Middle frontal gyrus (tissue), 1 donor: ENCODE measurements at regions not wholly inside any gene's neighbourhood (a gene's known extent, or its start where the extent isn't known, plus 50 kb on each side); places are given as distances from the start of the nearest gene placed in this dataset.

Experiments
- DNase-seq: peaks from one replicate; pipeline ENCODE4 v3.0.0-alpha.2; 2015; ENCODE audit warnings: low spot score; ENCODE audit errors: extremely low spot score

DNA sequence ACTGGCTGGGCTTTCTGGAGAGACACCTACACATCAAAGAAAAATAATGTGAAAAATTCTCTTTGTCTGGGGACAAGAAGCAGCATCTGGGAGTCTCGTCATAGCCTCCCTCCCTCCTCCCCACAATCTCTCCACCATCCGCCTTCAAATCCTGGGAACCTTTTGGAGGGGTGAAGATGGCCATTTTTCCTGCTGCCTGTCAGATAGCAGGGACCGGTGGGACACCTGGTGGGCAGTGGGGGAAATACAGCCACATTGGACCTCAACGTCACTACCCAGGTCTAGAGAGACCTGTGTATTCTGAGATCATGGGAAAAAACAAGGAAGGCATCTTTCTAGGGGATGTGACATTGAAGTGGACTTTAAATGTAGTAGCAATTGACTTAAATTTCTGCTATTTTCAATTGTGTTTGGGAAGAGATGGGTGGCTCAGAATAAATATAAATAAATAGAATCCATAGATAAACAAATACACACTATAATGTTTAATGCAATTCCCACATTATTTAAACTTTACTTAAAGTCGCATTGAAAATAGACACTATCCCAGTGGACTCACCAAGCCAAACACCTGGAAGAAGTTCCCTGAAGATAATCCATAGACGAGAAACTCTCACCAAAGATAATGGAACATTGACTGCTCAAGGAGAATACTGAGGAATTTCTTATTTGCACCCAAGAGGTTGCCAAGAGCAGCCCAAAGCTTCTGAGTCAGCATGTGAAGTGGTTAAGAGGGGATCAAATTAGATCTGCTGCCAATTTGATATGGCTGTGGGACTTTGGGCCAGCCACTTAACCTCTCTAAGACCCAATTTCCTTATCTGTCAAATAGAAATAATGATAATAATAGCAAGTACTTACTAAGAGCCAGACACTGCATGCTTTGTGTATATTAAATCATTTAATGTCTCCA, 147.6 kb upstream of the CAMK1G start:
- DNase-seq = peak; percentile 56

DNA sequence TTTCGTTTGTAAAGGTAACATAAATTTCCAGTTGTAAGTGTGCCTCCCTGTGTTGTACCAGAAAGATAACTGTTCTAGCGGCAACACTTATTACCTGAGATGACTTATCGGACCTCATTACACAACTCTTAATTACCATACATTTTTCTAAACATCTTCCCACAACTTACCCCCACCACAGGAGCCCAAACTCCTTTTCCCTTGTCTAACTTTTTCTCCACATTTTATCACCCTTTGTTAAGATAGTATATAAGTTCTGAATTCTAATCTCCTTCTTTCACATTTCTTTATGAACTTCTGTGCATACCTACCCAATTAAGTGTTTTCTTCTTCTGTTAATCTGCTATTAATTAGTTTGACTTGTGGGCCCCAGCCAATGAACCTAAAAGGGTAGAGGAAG, 143.7 kb upstream of the CAMK1G start:
- no peak for DNase-seq

GRCh38 chr1:209443361-209443931, 140.1 kb upstream of the CAMK1G start:
- no peak for DNase-seq

DNA sequence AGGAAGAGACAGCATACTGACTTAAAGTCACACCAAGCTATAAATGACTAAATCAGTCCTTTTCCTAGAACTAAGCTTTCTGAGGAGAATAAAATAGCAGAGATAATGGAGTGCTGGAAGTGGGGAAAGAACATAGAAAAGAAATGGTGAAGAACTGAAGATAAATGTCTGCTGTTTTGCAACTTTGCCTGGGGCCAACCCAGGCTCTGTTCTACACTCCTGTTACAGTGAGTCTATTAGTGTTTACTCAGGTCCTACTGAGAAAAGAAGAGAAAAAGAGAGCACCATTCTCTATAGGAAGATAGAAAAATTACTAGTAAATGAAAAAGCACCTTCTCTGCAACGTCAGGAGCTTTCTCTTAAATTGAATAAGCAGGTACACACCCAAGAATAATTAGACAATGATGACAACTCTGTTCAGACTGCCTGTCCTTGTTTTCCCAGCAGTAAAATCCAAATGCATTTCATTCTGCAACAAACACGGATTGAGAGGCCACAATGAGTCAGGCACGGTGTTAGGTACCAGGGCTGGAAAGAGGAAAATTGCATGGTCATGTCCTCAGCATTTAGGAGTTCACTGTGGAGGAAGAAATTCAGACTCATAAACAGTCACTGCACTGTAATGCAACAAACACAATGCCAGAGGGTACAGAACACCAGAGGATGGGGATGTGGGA, 139.4 kb upstream of the CAMK1G start:
- DNase-seq = no peak

DNA sequence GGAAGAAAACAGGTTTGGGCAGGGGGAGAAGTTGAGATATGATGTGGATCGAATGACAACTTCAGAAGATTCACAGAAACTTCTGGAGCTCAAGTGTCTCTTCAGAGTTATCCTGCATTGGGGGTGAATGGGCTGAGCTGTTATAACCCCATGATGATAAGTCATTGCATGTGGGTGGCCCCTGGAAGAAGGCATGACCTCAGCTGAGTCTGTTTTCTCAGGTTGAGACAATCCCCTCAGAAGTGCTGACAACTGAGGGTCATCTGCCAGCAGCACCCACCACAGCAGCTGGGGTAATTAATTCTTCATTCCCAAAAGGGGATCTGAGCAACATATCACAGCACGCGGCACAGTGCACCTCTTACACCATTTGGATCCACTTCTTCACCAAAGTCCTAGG, 138.6 kb upstream of the CAMK1G start:
- no peak for DNase-seq

GRCh38 chr1:209445576-209445975, 137.9 kb upstream of the CAMK1G start:
- DNase-seq = no peak

DNA sequence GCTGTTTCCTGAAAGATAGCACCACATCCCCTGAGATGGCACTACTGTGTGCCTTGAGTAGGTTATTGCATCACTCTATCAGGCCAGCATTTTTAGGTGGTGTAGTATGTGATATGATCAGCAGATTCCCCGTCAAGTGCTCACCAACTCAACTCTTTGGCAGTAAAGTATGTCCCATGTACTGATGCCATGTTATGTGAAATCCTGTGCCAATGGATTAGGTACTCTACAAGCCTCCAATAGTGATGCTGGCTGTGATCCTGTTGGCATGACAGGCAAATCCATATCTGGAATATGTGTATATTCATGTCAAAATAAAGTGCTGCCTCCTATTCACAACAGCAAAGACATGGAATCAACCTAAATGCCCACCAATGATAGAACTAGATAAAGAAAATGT, 137.2 kb upstream of the CAMK1G start:
- DNase-seq = no peak

DNA sequence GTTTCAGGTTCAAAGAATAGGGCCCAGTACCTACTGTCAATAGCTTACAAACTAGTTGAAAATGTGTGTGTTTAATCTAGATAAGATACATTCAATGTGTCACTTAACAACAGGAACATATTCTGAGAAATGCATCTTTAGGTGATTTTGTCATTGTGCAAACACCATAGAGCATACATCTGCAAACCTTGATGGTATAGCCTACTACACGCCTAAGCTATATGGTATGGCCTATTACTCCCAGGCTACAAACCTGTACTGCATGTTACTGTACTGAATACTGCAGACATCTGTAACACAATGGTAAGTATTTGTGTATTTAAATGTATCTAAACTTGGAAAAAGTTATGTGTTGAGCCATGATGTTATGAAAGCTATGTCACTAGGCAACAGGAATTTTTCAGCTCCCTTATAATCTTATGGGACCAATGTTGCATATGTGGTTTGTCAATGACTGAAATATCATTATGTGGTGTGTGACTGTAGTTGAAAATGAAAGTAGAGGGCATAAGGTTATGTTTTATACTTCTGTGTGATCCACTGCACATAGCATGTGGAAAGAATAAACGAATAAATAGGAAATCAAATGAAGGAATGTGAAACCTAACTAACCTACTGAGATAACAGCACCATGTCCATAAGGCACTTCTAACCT, 129.0 kb upstream of the CAMK1G start:
- no peak for DNase-seq

DNA sequence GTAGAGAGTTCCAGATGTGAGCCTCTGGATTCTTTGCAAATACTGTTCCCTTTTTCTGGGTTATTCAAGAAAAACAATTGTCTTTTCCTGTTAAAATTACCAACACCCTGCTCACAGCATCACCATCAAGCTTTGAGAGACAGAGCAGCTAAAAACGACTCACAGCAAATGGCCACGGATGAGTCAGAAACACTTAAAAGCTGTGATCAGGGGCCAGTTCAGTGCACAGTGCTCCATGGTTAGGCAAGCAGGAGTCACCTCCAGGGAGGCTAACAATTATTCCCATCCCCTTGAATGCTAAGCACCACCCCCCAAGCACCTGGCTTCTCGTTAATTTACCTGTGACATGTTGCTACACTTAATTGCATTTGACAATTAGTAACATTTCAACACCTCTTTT, 128.4 kb upstream of the CAMK1G start:
- DNase-seq = no peak

GRCh38 chr1:209455661-209456358, 127.7 kb upstream of the CAMK1G start:
- DNase-seq = no peak

DNA sequence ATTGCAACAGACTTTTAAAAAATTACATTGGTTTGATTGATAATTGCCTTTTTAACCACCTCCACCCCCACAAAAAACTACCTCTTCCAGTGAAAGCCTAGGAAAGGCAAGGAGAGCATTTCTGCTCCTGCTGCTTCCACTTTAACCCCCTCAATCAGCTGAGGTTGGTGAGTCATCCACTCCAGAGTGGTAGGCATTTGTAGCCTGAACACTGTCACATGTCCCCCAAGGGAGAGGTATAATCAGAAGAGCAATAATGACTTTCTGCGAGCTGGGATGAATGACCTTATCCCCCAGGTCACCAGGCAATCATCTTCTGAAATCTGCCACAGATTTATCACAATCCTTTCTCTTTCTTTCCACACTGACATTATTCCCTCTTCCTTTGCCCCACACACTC, 126.6 kb upstream of the CAMK1G start:
- DNase-seq = no peak

DNA sequence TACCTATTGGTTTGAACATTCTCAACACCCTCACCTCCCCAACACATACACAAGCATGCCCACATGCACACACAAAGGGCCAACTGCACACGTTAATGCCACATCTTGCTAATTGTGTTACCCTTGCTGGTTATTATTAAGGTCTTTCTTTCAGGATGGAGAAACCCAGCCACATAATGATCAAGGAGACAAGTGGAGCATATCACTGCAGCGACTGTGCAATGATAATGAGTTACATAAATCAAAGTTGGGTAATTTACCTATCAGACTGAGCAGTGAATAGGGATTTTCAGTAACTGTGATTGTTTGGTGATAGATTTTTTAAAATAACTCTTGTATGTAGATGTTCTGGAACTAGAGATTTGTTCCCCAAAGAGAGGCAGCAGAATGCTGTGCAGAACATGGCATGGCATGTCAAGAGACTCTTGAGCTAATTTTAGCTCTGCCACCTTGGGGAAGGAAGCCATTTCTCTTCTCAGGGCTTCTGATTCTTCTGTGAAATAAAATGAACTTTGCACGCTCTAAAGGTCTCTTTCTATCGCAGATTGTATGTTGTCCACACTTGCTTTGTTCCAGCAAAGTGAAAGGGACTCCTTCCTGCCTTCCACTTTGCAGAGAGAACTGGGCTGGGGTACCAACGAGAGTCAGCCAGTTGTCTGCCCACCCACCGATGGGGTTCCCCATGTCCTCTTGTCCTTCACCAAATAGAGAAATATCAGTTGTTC, 126.0 kb upstream of the CAMK1G start:
- no peak for DNase-seq

GRCh38 chr1:209458921-209459320, 124.6 kb upstream of the CAMK1G start:
- no peak for DNase-seq

DNA sequence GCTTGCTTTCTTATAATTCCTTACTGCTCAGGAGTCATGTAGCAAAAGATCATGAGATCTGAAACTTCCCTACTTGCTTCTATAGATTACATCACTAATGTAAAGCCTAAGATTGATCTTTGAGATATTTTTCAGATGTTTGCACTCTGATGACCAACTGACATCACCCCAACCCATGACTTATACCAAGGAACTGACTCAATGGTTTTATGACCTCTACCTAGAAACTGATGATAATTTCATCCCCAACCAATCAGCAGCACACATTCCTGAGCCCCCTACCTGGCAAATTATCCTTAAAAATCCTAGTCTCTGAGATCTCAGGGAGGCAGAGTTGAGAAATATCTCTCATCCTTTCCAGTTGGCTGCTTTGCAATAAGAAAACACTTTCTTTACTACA, 122.3 kb upstream of the CAMK1G start:
- DNase-seq = no peak

DNA sequence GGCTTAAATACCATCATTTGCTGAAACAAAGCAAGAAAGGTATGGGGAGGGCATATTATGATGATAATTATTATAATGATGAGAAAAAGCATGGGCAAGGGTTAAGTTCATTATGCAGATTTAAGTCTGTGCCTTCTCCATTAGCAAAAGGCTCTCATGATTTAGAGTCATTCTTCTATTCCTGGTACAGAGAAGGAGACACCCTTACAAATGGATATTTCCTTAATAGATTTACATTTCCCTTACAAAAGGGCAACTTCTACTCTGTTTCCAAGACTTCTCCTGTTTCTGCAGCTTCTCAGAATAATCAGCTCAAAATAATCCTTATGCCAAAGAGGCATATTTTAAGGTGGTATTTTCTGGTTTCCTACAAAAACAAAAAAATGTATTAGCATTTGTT, 121.1 kb upstream of the CAMK1G start:
- DNase-seq = no peak

DNA sequence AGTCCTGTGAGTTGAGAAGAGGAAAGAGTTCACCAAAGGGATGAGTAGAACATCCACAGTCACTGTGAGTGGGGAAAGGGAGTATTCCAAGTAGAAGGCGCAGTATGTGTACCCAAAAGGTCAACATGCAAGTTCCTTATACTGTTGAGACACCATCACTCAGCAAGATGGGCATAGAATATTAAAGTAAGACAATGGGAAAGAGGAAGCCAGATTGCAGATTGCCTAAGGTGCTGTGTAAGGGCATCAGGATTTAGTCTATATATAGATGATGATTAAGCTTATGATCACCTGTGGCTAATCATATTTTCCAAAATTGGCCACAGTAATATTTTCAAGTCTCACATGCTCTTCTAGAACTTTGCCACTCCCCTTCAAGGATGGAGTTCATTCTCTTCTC, 120.1 kb upstream of the CAMK1G start:
- no peak for DNase-seq

DNA sequence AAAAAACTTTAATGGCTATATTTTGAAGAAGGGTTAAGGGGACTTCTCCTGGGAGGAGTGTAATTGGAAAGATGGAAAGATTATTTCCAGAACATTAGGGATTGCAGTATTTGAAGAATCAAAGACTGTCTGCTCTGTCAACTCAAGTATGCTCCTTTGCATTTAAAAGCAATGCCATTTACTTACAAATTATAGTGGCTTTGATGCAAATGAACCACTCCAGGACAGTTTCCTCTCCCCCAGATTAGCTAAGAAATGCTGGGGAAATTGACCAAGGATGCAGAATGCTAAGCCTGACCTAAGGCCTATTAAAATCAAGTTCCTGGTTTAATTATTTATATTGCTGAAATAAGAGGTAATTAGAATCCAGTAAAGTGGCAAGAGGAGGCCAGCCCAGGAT, 110.5 kb upstream of the CAMK1G start:
- DNase-seq = no peak

- DNase-seq = no peak
Observed at GRCh38 chr1:209480345-209480744, 103.2 kb upstream of the CAMK1G start.

- no peak for DNase-seq
Observed at GRCh38 chr1:209483691-209484090, 99.8 kb upstream of the CAMK1G start.

DNA sequence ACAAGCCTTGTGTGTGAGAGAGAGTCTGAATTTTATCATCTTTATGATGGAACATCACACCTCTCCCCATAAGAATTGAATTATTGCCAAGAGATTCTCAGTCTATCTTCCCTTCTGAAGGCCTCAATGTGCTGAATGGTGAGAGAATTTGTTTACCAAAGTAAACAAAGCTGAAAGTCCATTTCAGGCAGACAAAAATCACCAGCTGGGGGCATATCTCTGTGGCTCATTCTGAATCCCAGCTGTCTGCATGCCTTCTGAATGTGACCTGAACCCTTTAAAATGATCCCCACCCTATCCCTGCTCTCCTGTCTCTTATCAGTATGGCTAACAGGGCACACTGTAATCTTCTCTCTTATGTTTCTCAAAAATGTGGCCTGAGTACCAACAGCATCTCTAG, 99.1 kb upstream of the CAMK1G start:
- no peak for DNase-seq

GRCh38 chr1:209485167-209485566, 98.3 kb upstream of the CAMK1G start:
- DNase-seq = no peak
